GM23338 (cell line): ENCODE measurements at regions not wholly inside any gene's neighbourhood (a gene's known extent, or its start where the extent isn't known, plus 50 kb on each side); places are given as distances from the start of the nearest gene placed in this dataset.

Experiments used
- ATAC-seq: fragments of 200-7000 bp; cut with Tn5 transposase; 3 replicates; pipeline ENCODE4 v1.9.1; 2020
- DNase-seq: peaks from one replicate; pipeline ENCODE4 v3.0.0-alpha.2; 2015; ENCODE audit warnings: low spot score
- H2AFZ ChIP-seq: fragments of 200-600 bp; sonication (generic); 2 replicates; pipeline ENCODE4 v1.8.0; 2016; ENCODE audit warnings: antibody characterized with exemption, mild to moderate bottlenecking, moderate library complexity
- H3F3A ChIP-seq: fragments of 200-600 bp; sonication (generic); replicated peaks from 2 replicates; pipeline ENCODE4 v1.8.0; 2017; ENCODE audit warnings: antibody characterized with exemption, mixed run types, low read depth
- H3K27ac ChIP-seq: fragments of 200-600 bp; sonication (generic); 2 replicates; pipeline ENCODE4 v1.6.1; 2016; ENCODE audit warnings: low read depth
- H3K27me3 ChIP-seq: fragments of 200-600 bp; sonication (generic); 2 replicates; pipeline ENCODE4 v1.8.0; 2016; ENCODE audit warnings: mild to moderate bottlenecking, mixed run types, moderate library complexity; ENCODE audit not compliant: insufficient read depth
- H3K36me3 ChIP-seq: fragments of 200-600 bp; sonication (generic); 2 replicates; pipeline ENCODE4 v1.8.0; 2016; ENCODE audit warnings: mild to moderate bottlenecking; ENCODE audit not compliant: insufficient read depth
- H3K4me1 ChIP-seq: fragments of 200-600 bp; sonication (generic); 2 replicates; pipeline ENCODE4 v1.8.0; 2016; ENCODE audit warnings: mild to moderate bottlenecking, moderate library complexity; ENCODE audit not compliant: insufficient read depth
- H3K4me2 ChIP-seq: fragments of 200-600 bp; sonication (generic); 2 replicates; pipeline ENCODE4 v1.7.1; 2017; ENCODE audit warnings: mixed run types
- H3K4me3 ChIP-seq: fragments of 200-600 bp; sonication (generic); 2 replicates; pipeline ENCODE4 v1.6.1; 2016; ENCODE audit warnings: mixed run types
- H3K79me2 ChIP-seq: fragments of 200-600 bp; sonication (generic); replicated peaks from 2 replicates; pipeline ENCODE4 v1.8.0; 2017; ENCODE audit warnings: mild to moderate bottlenecking; ENCODE audit not compliant: insufficient read depth
- H3K9me2 ChIP-seq: fragments of 200-600 bp; sonication (generic); 2 replicates; pipeline ENCODE4 v1.8.0; 2017; ENCODE audit not compliant: insufficient read depth
- H4K20me1 ChIP-seq: fragments of 200-600 bp; sonication (generic); replicated peaks from 2 replicates; pipeline ENCODE4 v1.8.0; 2017; ENCODE audit warnings: mild to moderate bottlenecking; ENCODE audit not compliant: insufficient read depth
- H3K27ac Mint-ChIP-seq: 2 replicates; pipeline ENCODE4 v1.8.0; 2020; ENCODE audit warnings: inconsistent platforms, mild to moderate bottlenecking, moderate library complexity, mixed read lengths
- H3K27me3 Mint-ChIP-seq: 3 replicates; pipeline ENCODE4 v1.8.0; 2022; ENCODE audit warnings: low read depth, mild to moderate bottlenecking, moderate library complexity, mixed read lengths, inconsistent platforms; ENCODE audit not compliant: insufficient read depth, poor library complexity
- H3K36me3 Mint-ChIP-seq: 3 replicates; pipeline ENCODE4 v1.8.0; 2021; ENCODE audit warnings: low read depth, mild to moderate bottlenecking, inconsistent platforms, moderate library complexity, mixed read lengths
- H3K4me1 Mint-ChIP-seq: 3 replicates; pipeline ENCODE4 v1.8.0; 2020; ENCODE audit warnings: mild to moderate bottlenecking, inconsistent platforms, mixed read lengths
- H3K4me3 Mint-ChIP-seq: 3 replicates; pipeline ENCODE4 v1.8.0; 2021; ENCODE audit warnings: moderate library complexity, mild to moderate bottlenecking, inconsistent platforms, mixed read lengths
- H3K9me3 Mint-ChIP-seq: 3 replicates; pipeline ENCODE4 v1.8.0; 2020; ENCODE audit warnings: moderate library complexity, mild to moderate bottlenecking, inconsistent platforms, mixed read lengths
- REST ChIP-seq: IDR thresholded peaks from one replicate; pipeline ENCODE4 v1.6.1; 2018; ENCODE audit warnings: antibody characterized with exemption; ENCODE audit not compliant: unreplicated experiment
- ZNF462 ChIP-seq: fragments of 250-450 bp; sonication (Bioruptor Pico); IDR thresholded peaks from 2 replicates; pipeline ENCODE4 v1.5.0; 2020; ENCODE audit warnings: mild to moderate bottlenecking, moderate library complexity

- H3K9me3 Mint-ChIP-seq, result no peaks in the 10 kb centered on the region
- H3K36me3 Mint-ChIP-seq, result no peaks in the 10 kb centered on the region
- DNase-seq (no peak), ATAC-seq (no peak)
- no peak overlapping the region for H3K27ac Mint-ChIP-seq
- Histone ChIP-seq H4K20me1 (no peaks in the 10 kb centered on the region), H3K9me2 (no peaks in the 10 kb centered on the region; the same call in 1 of the 2 replicates), H2AFZ (no peak overlapping the region), H3K4me3 (no peak overlapping the region), H3K27me3 (no peaks in the 10 kb centered on the region), H3K36me3 (no peaks in the 10 kb centered on the region), H3K4me2 (no peak overlapping the region), H3K27ac (no peak overlapping the region), H3F3A (no peaks in the 10 kb centered on the region), H3K79me2 (no peaks in the 10 kb centered on the region), H3K4me1 (peaks cover 8% of the 10 kb centered on the region; the same call in 1 of the 2 replicates)
- no peak overlapping the region for H3K4me3 Mint-ChIP-seq
- H3K4me1 Mint-ChIP-seq, result peaks cover 17% of the 10 kb centered on the region
- TF ChIP-seq ZNF462 (CRISPR knock-in tag) (no peak), REST (no peak)
- no peaks in the 10 kb centered on the region for H3K27me3 Mint-ChIP-seq
These were observed 647.1 kb upstream of the NCAM2 start for GRCh38 chr21:20351138-20351537.
